Spinal cord (tissue), 9 donors: ENCODE measurements at regions not wholly inside any gene's neighbourhood (a gene's known extent, or its start where the extent isn't known, plus 50 kb on each side); places are given as distances from the start of the nearest gene placed in this dataset.

Experiments used
- DNase-seq, 6 donors: peaks; one replicate each; pipeline versions ENCODE4 v3.0.0 to v3.0.0-alpha.2; 2013 to 2015; ENCODE audit warnings: low spot score in 6 of 6, low read depth in 4 of 6
- H3K27ac ChIP-seq: one replicate; pipeline ENCODE4 v1.5.1; 2013; ENCODE audit warnings: low read depth, low read length, control low read depth
- H3K27me3 ChIP-seq: one replicate; pipeline ENCODE4 v1.6.1; 2013; ENCODE audit warnings: low read length; ENCODE audit not compliant: control insufficient read depth, insufficient read depth
- H3K36me3 ChIP-seq: one replicate; pipeline ENCODE4 v1.6.1; 2013; ENCODE audit warnings: low read length; ENCODE audit not compliant: control insufficient read depth, insufficient read depth
- H3K4me1 ChIP-seq: one replicate; pipeline ENCODE4 v1.6.1; 2013; ENCODE audit warnings: low read length; ENCODE audit not compliant: control insufficient read depth, insufficient read depth
- H3K4me3 ChIP-seq: one replicate; pipeline ENCODE4 v1.5.1; 2013; ENCODE audit warnings: low read depth, low read length, control low read depth
- H3K9me3 ChIP-seq: one replicate; pipeline ENCODE4 v1.6.1; 2013; ENCODE audit warnings: low read length; ENCODE audit not compliant: control insufficient read depth, insufficient read depth
- WGBS: methylation state at CpG from one replicate; pipeline ENCODE4 v1.1.5; 2013; ENCODE audit warnings: missing lambda C conversion rate; ENCODE audit not compliant: insufficient coverage; 5-methylcytosine and 5-hydroxymethylcytosine counted together
- donor health status: healthy.

GRCh38 chr1:81388435-81388834 lies 412.3 kb upstream of the ADGRL2 start:
- H3K4me1 ChIP-seq = no peaks in the 10 kb centered on the region
- no peaks in the 10 kb centered on the region for H3K36me3 ChIP-seq
- H3K9me3 ChIP-seq = no peaks in the 10 kb centered on the region
- no peaks in the 10 kb centered on the region for H3K27me3 ChIP-seq
- no peak overlapping the region for H3K4me3 ChIP-seq
- no peak overlapping the region for H3K27ac ChIP-seq
- no peak for DNase-seq
- WGBS = no CpG with 5 or more reads among the region's 4 CpGs

DNA sequence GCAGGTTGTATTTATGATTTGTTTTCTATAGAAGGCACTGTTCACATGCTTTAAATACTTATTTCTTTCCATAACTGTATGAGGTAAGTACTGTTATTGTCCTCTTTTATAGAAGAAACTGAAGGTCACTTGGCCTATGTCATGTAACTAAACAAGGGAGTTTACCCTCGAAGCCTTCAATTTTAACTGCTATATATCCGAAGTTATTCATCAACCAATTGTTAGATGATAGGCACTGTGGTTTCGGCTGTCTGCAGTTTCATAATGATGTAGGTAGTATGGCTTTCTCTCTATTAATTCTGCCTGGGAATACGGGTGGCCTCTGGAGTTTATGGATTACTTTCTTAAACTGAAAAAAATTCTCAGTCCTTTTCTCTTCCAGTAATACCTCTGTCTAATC lies 413.3 kb upstream of the ADGRL2 start:
- H3K4me1 ChIP-seq = no peaks in the 10 kb centered on the region
- DNase-seq = no peak
- no CpG with 5 or more reads among the region's 4 CpGs for WGBS
- H3K27me3 ChIP-seq = no peaks in the 10 kb centered on the region
- H3K4me3 ChIP-seq = no peak overlapping the region
- no peaks in the 10 kb centered on the region for H3K36me3 ChIP-seq
- no peak overlapping the region for H3K27ac ChIP-seq
- no peaks in the 10 kb centered on the region for H3K9me3 ChIP-seq

GRCh38 chr1:81382561-81382960 lies 418.2 kb upstream of the ADGRL2 start:
- Histone ChIP-seq H3K36me3 (no peaks in the 10 kb centered on the region), H3K4me1 (no peaks in the 10 kb centered on the region), H3K9me3 (no peaks in the 10 kb centered on the region), H3K27ac (no peak overlapping the region), H3K4me3 (no peak overlapping the region), H3K27me3 (no peaks in the 10 kb centered on the region)
- 63% methylated on average over 1 of the region's 3 CpGs for WGBS
- DNase-seq = no peak

DNA sequence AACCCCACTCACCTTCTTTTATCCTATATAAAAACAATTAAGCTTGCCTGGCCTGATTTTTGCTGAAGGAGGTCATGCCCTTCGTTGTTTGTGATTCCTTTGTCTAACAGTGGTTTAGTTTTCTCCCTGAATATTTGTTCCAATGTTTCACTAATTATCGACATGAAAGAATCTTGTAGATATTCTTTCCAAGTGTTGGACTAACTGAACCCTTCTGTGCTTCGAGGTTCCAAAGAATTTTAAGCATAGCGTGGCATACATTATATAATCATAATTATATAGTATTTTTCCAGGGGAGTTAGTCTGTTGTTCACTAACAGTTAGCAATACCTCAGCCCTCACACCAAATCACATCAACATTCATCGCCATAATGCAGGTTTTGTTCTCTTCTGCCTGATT lies 418.9 kb upstream of the ADGRL2 start:
- Histone ChIP-seq H3K9me3 (no peaks in the 10 kb centered on the region), H3K36me3 (no peaks in the 10 kb centered on the region), H3K4me3 (no peak overlapping the region), H3K4me1 (no peaks in the 10 kb centered on the region), H3K27ac (no peak overlapping the region), H3K27me3 (no peaks in the 10 kb centered on the region)
- WGBS = no CpG with 5 or more reads among the region's 5 CpGs
- DNase-seq = no peak

DNA sequence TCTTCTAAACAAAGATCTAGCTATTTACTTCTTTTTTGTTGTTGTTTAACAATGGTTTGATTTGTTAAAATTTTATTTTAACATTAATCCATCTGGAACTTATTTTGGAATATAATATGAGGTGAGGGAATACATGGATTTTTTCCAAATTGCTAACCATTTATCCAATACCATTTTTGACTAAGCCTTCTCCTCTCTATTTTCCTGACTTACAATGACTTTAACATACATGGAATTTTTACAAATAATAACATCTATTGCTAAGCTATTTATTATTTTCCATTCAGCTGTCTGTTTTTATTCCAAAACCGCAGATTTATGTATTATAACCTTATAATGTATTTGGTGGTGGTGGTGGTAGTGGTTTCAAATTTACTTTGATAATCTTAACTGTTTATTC lies 420.3 kb upstream of the ADGRL2 start:
- WGBS = no CpG with 5 or more reads among the region's 1 CpG
- no peaks in the 10 kb centered on the region for H3K4me1 ChIP-seq
- H3K27ac ChIP-seq = no peak overlapping the region
- no peak overlapping the region for H3K4me3 ChIP-seq
- H3K9me3 ChIP-seq = no peaks in the 10 kb centered on the region
- no peak for DNase-seq
- H3K36me3 ChIP-seq = no peaks in the 10 kb centered on the region
- no peaks in the 10 kb centered on the region for H3K27me3 ChIP-seq

DNA sequence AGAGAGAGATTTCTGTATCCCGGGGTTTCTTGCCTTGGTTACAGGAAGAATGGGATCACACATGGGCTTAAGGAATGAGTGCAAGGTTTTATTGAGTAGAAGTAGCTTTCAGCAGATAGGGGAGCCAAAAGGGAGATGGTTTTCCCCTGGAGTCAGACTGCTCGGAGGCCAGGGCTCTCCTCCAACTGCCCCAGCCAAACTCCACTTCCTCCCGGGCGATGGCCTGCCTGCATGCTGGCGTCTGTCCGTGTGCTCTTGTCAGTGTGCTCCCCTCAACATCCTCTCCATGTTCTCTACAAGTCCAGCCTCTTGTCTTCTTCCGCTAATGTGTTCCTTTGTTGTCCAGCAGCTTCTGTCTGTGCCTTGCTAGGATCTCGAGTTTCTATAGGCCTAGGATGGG lies 421.3 kb upstream of the ADGRL2 start:
- no peaks in the 10 kb centered on the region for H3K36me3 ChIP-seq
- no peaks in the 10 kb centered on the region for H3K9me3 ChIP-seq
- no peak for DNase-seq
- no peaks in the 10 kb centered on the region for H3K4me1 ChIP-seq
- 76% methylated on average over 7 of the region's 8 CpGs for WGBS
- H3K27me3 ChIP-seq = no peaks in the 10 kb centered on the region
- no peak overlapping the region for H3K4me3 ChIP-seq
- no peak overlapping the region for H3K27ac ChIP-seq

DNA sequence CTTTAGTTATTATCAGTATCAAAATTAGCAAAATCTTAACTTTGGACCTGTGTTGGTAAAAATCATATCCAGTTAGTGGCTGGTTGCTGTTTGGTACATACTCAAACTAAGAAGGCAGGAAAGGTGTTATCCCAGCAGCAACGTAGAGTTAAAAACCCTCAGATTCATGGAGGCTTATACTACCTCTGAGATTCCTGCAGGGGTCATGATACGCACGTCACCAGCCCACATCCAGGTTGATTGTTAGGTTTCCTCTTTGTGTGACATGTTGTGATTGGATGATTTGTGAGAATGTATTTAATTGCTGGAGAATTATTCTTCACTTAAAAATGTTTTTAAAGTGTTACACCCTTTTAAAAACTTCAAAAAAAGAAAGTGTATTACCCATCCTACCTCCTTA lies 423.3 kb upstream of the ADGRL2 start:
- H3K27me3 ChIP-seq = no peaks in the 10 kb centered on the region
- H3K4me3 ChIP-seq = no peak overlapping the region
- no peaks in the 10 kb centered on the region for H3K9me3 ChIP-seq
- no peak for DNase-seq
- WGBS = no CpG with 5 or more reads among the region's 3 CpGs
- no peaks in the 10 kb centered on the region for H3K4me1 ChIP-seq
- no peaks in the 10 kb centered on the region for H3K36me3 ChIP-seq
- no peak overlapping the region for H3K27ac ChIP-seq

DNA sequence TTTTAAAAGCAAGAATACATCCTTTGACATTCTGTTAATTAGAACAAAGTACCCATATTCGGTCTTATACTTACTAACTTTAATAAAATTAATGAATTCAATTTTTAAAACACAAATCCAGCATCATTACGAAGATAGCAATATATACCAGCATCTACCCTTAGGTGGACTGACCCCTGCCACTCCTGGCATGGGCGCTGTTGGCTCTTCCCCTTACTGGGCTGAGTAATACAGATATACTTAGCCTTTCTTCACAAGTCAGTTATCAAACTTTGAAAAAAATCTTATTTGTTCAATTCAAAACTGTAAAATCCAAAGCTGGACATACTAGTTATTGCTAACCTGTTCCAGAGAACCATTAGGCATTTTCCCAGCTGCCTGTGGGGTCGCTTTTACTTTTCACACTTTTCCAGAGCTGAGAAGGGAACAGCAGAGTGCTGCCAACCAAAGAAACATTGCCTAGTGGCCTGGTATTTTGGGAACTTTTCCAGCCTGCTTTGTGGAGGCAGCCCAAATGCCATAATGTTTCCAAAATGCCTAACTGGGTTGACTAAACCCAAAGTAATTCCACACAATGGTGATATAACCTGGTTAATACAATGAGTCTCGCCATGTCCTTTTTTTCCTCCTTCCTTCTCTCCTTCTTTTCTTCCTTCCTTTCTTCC lies 424.7 kb upstream of the ADGRL2 start:
- Histone ChIP-seq H3K27ac (no peak overlapping the region), H3K27me3 (no peaks in the 10 kb centered on the region), H3K4me1 (no peaks in the 10 kb centered on the region), H3K9me3 (no peaks in the 10 kb centered on the region), H3K36me3 (no peaks in the 10 kb centered on the region), H3K4me3 (no peak overlapping the region)
- peak in 1 of 6 donors; percentile 20 for DNase-seq
- 82% methylated on average over 4 of the region's 5 CpGs for WGBS

- H3K36me3 ChIP-seq = no peaks in the 10 kb centered on the region
- 98% methylated on average over 4 of the region's 5 CpGs for WGBS
- H3K9me3 ChIP-seq = no peaks in the 10 kb centered on the region
- no peak overlapping the region for H3K27ac ChIP-seq
- no peak for DNase-seq
- H3K4me3 ChIP-seq = no peak overlapping the region
- no peaks in the 10 kb centered on the region for H3K27me3 ChIP-seq
- no peaks in the 10 kb centered on the region for H3K4me1 ChIP-seq
These were observed 426.3 kb upstream of the ADGRL2 start for GRCh38 chr1:81374481-81374880.

GRCh38 chr1:81371864-81372263 lies 428.9 kb upstream of the ADGRL2 start:
- no peaks in the 10 kb centered on the region for H3K9me3 ChIP-seq
- no peak overlapping the region for H3K4me3 ChIP-seq
- no peak for DNase-seq
- H3K27ac ChIP-seq = no peak overlapping the region
- WGBS = no CpG with 5 or more reads among the region's 3 CpGs
- H3K4me1 ChIP-seq = no peaks in the 10 kb centered on the region
- no peaks in the 10 kb centered on the region for H3K27me3 ChIP-seq
- H3K36me3 ChIP-seq = no peaks in the 10 kb centered on the region
